ENCODE measurements at regions not wholly inside any gene's neighbourhood (a gene's known extent, or its start where the extent isn't known, plus 50 kb on each side); places are given as distances from the start of the nearest gene placed in this dataset.

GRCh38 chr10:128312250-128312649 is 186.0 kb upstream of the MKI67 start:
- TF ChIP-seq CTCF (IDR thresholded peaks at IDR 0.05; ENCODE audit: poor library complexity, severe bottlenecking) (no peak), POLR2AphosphoS5 (IDR thresholded peaks at IDR 0.05) (no peak), TAF1 (IDR thresholded peaks at IDR 0.05; ENCODE audit: low read depth) (no peak), EP300 (conservative IDR thresholded peaks at IDR 0.05; ENCODE audit: poor library complexity, severe bottlenecking) (no peak), EZH2 (IDR thresholded peaks at IDR 0.05; ENCODE audit: borderline replicate concordance, insufficient read depth, low read length, poor library complexity, severe bottlenecking) (no peak), SMC3 (conservative IDR thresholded peaks at IDR 0.05; ENCODE audit: poor library complexity) (no peak), RAD21 (conservative IDR thresholded peaks at IDR 0.05) (no peak), MXI1 (conservative IDR thresholded peaks at IDR 0.05; ENCODE audit: poor library complexity, severe bottlenecking) (no peak)
